Astrocyte (in vitro differentiated cells and primary cell): ENCODE measurements at regions not wholly inside any gene's neighbourhood (a gene's known extent, or its start where the extent isn't known, plus 50 kb on each side); places are given as distances from the start of the nearest gene placed in this dataset.

Experiments used
- DNase-seq: peaks from one replicate; pipeline ENCODE4 v3.0.0-alpha.2; 2010; ENCODE audit warnings: low read depth
- FAIRE-seq: peaks from 2 replicates; lab custom pipeline; 2011; peaks lifted over from hg19 to GRCh38; lab: Jason Lieb, UNC
- H2AFZ ChIP-seq: 2 replicates; pipeline ENCODE4 v1.6.0; 2012; ENCODE audit warnings: low read depth, low read length, inconsistent platforms
- H3K27ac ChIP-seq: 2 replicates; pipeline ENCODE4 v1.5.1; 2011; ENCODE audit warnings: low read depth, low read length, inconsistent platforms
- H3K27me3 ChIP-seq: 2 replicates; pipeline ENCODE4 v1.6.0; 2011; ENCODE audit warnings: low read length, inconsistent platforms; ENCODE audit not compliant: insufficient read depth
- H3K36me3 ChIP-seq: 2 replicates; pipeline ENCODE4 v1.5.1; 2011; ENCODE audit warnings: low read length, inconsistent platforms; ENCODE audit not compliant: insufficient read depth
- H3K4me1 ChIP-seq: 2 replicates; pipeline ENCODE4 v1.5.1; 2011; ENCODE audit warnings: low read length, inconsistent platforms; ENCODE audit not compliant: insufficient read depth
- H3K4me2 ChIP-seq: 2 replicates; pipeline ENCODE4 v1.6.0; 2012; ENCODE audit warnings: low read length, inconsistent platforms
- H3K4me3 ChIP-seq: 2 replicates; pipeline ENCODE4 v1.5.1; 2011; ENCODE audit warnings: low read depth, mild to moderate bottlenecking, low read length, inconsistent platforms; ENCODE audit not compliant: insufficient read depth
- H3K79me2 ChIP-seq: 2 replicates; pipeline ENCODE4 v1.6.0; 2012; ENCODE audit warnings: mild to moderate bottlenecking, low read length, inconsistent platforms; ENCODE audit not compliant: insufficient read depth
- H3K9ac ChIP-seq: 2 replicates; pipeline ENCODE4 v1.6.0; 2012; ENCODE audit warnings: mild to moderate bottlenecking, low read length, inconsistent platforms
- H3K9me3 ChIP-seq: 2 replicates; pipeline ENCODE4 v1.5.1; 2012; ENCODE audit warnings: low read depth, mild to moderate bottlenecking, low read length, inconsistent platforms; ENCODE audit not compliant: insufficient read depth
- H4K20me1 ChIP-seq: 2 replicates; pipeline ENCODE4 v1.6.0; 2012; ENCODE audit warnings: low read length, inconsistent platforms; ENCODE audit not compliant: insufficient read depth
- H3K27ac Mint-ChIP-seq: one replicate; pipeline ENCODE4 v1.8.0; 2021; ENCODE audit warnings: mild to moderate bottlenecking, mixed read lengths; ENCODE audit not compliant: unreplicated experiment
- H3K27me3 Mint-ChIP-seq: one replicate; pipeline ENCODE4 v1.8.0; 2021; ENCODE audit warnings: low read depth, mixed read lengths; ENCODE audit not compliant: unreplicated experiment
- H3K36me3 Mint-ChIP-seq: one replicate; pipeline ENCODE4 v1.8.0; 2021; ENCODE audit warnings: low read depth, mixed read lengths; ENCODE audit not compliant: unreplicated experiment
- H3K4me1 Mint-ChIP-seq: one replicate; pipeline ENCODE4 v1.8.0; 2021; ENCODE audit warnings: low read depth, mixed read lengths; ENCODE audit not compliant: unreplicated experiment
- H3K4me3 Mint-ChIP-seq: one replicate; pipeline ENCODE4 v1.8.0; 2021; ENCODE audit warnings: mild to moderate bottlenecking, moderate library complexity, mixed read lengths; ENCODE audit not compliant: unreplicated experiment
- H3K9me3 Mint-ChIP-seq: one replicate; pipeline ENCODE4 v1.8.0; 2021; ENCODE audit warnings: mild to moderate bottlenecking, mixed read lengths; ENCODE audit not compliant: unreplicated experiment
- CTCF ChIP-seq: IDR thresholded peaks from 2 replicates; pipeline ENCODE4 v1.5.1; 2011; ENCODE audit warnings: low read depth, mild to moderate bottlenecking, inconsistent platforms, low read length, moderate library complexity; ENCODE audit not compliant: insufficient read depth
- EZH2 ChIP-seq: IDR thresholded peaks from 2 replicates; pipeline ENCODE4 v1.6.1; 2012; ENCODE audit warnings: mild to moderate bottlenecking, low read length, inconsistent platforms; ENCODE audit not compliant: insufficient read depth

- Mint-ChIP-seq H3K4me3 (no peak overlapping the region), H3K27me3 (no peaks in the 10 kb centered on the region), H3K9me3 (no peaks in the 10 kb centered on the region), H3K27ac (no peak overlapping the region), H3K36me3 (no peaks in the 10 kb centered on the region), H3K4me1 (peaks cover 12% of the 10 kb centered on the region)
- Histone ChIP-seq H3K4me2 (no peak overlapping the region), H3K9ac (no peak overlapping the region), H4K20me1 (no peaks in the 10 kb centered on the region), H3K4me3 (no peak overlapping the region), H3K79me2 (no peaks in the 10 kb centered on the region), H3K27me3 (no peaks in the 10 kb centered on the region), H3K36me3 (no peaks in the 10 kb centered on the region), H3K27ac (no peak overlapping the region), H3K4me1 (no peaks in the 10 kb centered on the region), H3K9me3 (no peaks in the 10 kb centered on the region), H2AFZ (no peak overlapping the region)
- DNase-seq (no peak), FAIRE-seq (no peak)
- TF ChIP-seq EZH2 (no peak), CTCF (no peak)
Measured at GRCh38 chr4:176971576-176972115, 178.9 kb upstream of the VEGFC start.

- H3K9ac ChIP-seq, result no peak overlapping the region
- no peak overlapping the region for H3K4me3 ChIP-seq
- DNase-seq (no peak), FAIRE-seq (no peak)
- H3K79me2 ChIP-seq, result no peaks in the 10 kb centered on the region
- H3K27me3 ChIP-seq, result no peaks in the 10 kb centered on the region
- TF ChIP-seq CTCF (no peak), EZH2 (no peak)
- Mint-ChIP-seq H3K4me3 (no peak overlapping the region), H3K4me1 (peaks cover 3% of the 10 kb centered on the region), H3K36me3 (no peaks in the 10 kb centered on the region), H3K27ac (no peak overlapping the region), H3K27me3 (no peaks in the 10 kb centered on the region), H3K9me3 (peaks cover 1% of the 10 kb centered on the region)
- no peaks in the 10 kb centered on the region for H3K4me1 ChIP-seq
- no peaks in the 10 kb centered on the region for H3K36me3 ChIP-seq
- H3K9me3 ChIP-seq, result no peaks in the 10 kb centered on the region
- no peak overlapping the region for H3K27ac ChIP-seq
- H3K4me2 ChIP-seq, result no peak overlapping the region
- no peaks in the 10 kb centered on the region for H4K20me1 ChIP-seq
- H2AFZ ChIP-seq, result no peak overlapping the region
Measured at GRCh38 chr4:176979416-176979815, 186.7 kb upstream of the VEGFC start.

- no peaks in the 10 kb centered on the region for H3K79me2 ChIP-seq
- no peak overlapping the region for H3K9ac ChIP-seq
- TF ChIP-seq CTCF (no peak), EZH2 (no peak)
- no peak overlapping the region for H3K27ac ChIP-seq
- no peak overlapping the region for H2AFZ ChIP-seq
- no peak for FAIRE-seq
- Mint-ChIP-seq H3K36me3 (no peaks in the 10 kb centered on the region), H3K27ac (no peak overlapping the region), H3K9me3 (peaks cover 3% of the 10 kb centered on the region), H3K27me3 (no peaks in the 10 kb centered on the region), H3K4me3 (no peak overlapping the region), H3K4me1 (peaks cover 3% of the 10 kb centered on the region)
- H3K4me3 ChIP-seq, result no peak overlapping the region
- H4K20me1 ChIP-seq, result no peaks in the 10 kb centered on the region
- H3K27me3 ChIP-seq, result no peaks in the 10 kb centered on the region
- H3K36me3 ChIP-seq, result no peaks in the 10 kb centered on the region
- no peak overlapping the region for H3K4me2 ChIP-seq
- H3K4me1 ChIP-seq, result no peaks in the 10 kb centered on the region
- no peaks in the 10 kb centered on the region for H3K9me3 ChIP-seq
- DNase-seq, result no peak
Measured at GRCh38 chr4:176981074-176981473, 188.4 kb upstream of the VEGFC start.
